Activated CD8-positive, alpha-beta memory T cell treated with anti-CD3 and anti-CD28 coated beads, Interleukin-2, amount 10 ng/mL, durations not matched to agents 7 days and 5 days (primary cell): ENCODE measurements at regions not wholly inside any gene's neighbourhood (a gene's known extent, or its start where the extent isn't known, plus 50 kb on each side); places are given as distances from the start of the nearest gene placed in this dataset.
A peak's percentile ranks its signal among the peaks of the same experiment; 100 is the strongest.
"Not testable (repeated sequence)": the region's sequence is repeated elsewhere in the genome, so short reads cannot be mapped to it uniquely, and the experiment has no call there.

Experiments
- ATAC-seq: fragments of 150-1000 bp; cut with Tn5 transposase; one replicate; pipeline ENCODE4 v1.10.0; 2021; ENCODE audit warnings: moderate library complexity
- CTCF ChIA-PET: fragments of 350-600 bp; sonication (Branson Sonifier 250); formaldehyde crosslinking; loops from one replicate; lab custom pipeline; 2021; ENCODE audit warnings: antibody characterized with exemption; lab: Charles Lee
- DNase-seq: peaks from one replicate; pipeline ENCODE4 v3.0.0-alpha.2; 2020
- H3K27ac Mint-ChIP-seq: one replicate; pipeline ENCODE4 v1.8.0; 2021; ENCODE audit warnings: mild to moderate bottlenecking, mixed read lengths
- H3K27me3 Mint-ChIP-seq: one replicate; pipeline ENCODE4 v1.8.0; 2021; ENCODE audit warnings: mixed read lengths
- H3K36me3 Mint-ChIP-seq: one replicate; pipeline ENCODE4 v1.8.0; 2021; ENCODE audit warnings: mild to moderate bottlenecking, mixed read lengths
- H3K4me1 Mint-ChIP-seq: one replicate; pipeline ENCODE4 v1.8.0; 2021; ENCODE audit warnings: mixed read lengths
- H3K4me3 Mint-ChIP-seq: one replicate; pipeline ENCODE4 v1.8.0; 2021; ENCODE audit warnings: mild to moderate bottlenecking, moderate library complexity, mixed read lengths
- H3K9me3 Mint-ChIP-seq: one replicate; pipeline ENCODE4 v1.8.0; 2022; ENCODE audit warnings: low read depth, mixed read lengths

- Mint-ChIP-seq H3K36me3 (no peaks in the 10 kb centered on the region), H3K9me3 (no peaks in the 10 kb centered on the region), H3K4me3 (no peak overlapping the region), H3K27me3 (peaks cover 9% of the 10 kb centered on the region), H3K27ac (no peak overlapping the region), H3K4me1 (peaks cover 8% of the 10 kb centered on the region)
- CTCF ChIA-PET: no interaction called here
- ATAC-seq (no peak), DNase-seq (no peak)
Measured at GRCh38 chrX:40248822-40249221, 151.1 kb upstream of the BCOR start.

DNA sequence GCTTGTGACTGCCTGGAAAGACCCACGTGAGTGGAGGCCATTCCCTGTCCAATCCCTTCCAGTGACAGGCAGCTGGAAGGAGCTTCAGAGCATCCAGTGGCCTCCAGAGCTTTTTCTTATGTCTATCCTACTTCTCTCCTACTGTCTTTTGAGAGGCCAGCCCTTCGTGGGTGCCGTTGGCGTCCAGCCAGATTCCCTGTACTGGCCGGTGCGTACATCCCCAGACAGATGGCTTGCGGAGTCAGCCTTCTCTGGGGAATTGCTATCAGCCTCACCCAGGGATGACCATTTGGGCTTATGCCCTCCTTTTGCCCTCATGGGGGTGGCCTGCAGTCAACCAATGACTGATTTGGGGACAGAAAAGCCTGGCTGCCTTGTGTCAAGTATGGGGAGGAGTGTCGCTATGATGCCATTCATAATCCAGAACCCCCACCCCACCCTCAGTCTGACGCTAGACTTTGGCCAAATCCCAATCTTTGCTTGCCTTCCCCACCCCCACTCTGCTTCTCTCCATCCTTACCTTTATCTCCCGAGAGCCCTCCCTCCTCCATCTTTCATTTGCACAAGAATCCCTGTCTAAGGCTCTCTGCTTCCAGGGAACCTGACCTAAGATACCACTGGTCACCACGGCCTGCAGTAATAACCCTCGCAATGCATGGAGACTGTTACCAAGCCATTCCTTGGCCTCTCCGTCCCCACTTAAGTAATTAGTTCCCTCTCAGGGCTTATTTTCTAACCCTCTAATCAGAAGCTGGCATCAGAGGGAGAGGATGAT, 150.3 kb upstream of the BCOR start:
- CTCF ChIA-PET: no interaction called here
- no peak overlapping the region for H3K4me3 Mint-ChIP-seq

DNA sequence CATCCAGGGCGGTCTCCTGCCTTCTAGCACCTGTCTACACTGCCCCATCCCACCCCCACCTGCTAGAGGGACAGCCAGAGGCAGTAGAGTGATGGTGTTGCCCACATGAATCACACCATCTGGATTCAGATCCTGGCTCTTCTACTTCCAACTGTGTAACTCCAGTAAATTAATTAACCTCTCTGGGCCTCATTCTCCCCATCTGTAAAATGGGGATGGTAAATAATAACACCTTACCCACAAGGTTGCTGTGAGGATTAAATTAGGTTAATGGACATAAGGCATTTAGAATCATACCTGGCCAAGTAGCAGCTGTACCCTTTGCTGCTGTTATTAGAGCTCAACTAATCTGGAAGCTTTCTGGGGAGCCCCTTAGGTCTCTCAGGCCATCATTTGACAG, 149.6 kb upstream of the BCOR start:
- ATAC-seq (no peak), DNase-seq (no peak)
- CTCF ChIA-PET: no interaction called here
- Mint-ChIP-seq H3K4me3 (no peak overlapping the region), H3K27ac (no peak overlapping the region), H3K27me3 (peaks cover 9% of the 10 kb centered on the region), H3K9me3 (no peaks in the 10 kb centered on the region), H3K4me1 (peaks cover 8% of the 10 kb centered on the region), H3K36me3 (no peaks in the 10 kb centered on the region)

More for the DNA sequence above, 150.3 kb upstream of the BCOR start:
- no peak overlapping the region for H3K27ac Mint-ChIP-seq
- no peaks in the 10 kb centered on the region for H3K36me3 Mint-ChIP-seq
- ATAC-seq (no peak), DNase-seq (no peak)
- no peaks in the 10 kb centered on the region for H3K9me3 Mint-ChIP-seq
- H3K27me3 Mint-ChIP-seq: peaks cover 9% of the 10 kb centered on the region
- peaks cover 8% of the 10 kb centered on the region for H3K4me1 Mint-ChIP-seq

DNA sequence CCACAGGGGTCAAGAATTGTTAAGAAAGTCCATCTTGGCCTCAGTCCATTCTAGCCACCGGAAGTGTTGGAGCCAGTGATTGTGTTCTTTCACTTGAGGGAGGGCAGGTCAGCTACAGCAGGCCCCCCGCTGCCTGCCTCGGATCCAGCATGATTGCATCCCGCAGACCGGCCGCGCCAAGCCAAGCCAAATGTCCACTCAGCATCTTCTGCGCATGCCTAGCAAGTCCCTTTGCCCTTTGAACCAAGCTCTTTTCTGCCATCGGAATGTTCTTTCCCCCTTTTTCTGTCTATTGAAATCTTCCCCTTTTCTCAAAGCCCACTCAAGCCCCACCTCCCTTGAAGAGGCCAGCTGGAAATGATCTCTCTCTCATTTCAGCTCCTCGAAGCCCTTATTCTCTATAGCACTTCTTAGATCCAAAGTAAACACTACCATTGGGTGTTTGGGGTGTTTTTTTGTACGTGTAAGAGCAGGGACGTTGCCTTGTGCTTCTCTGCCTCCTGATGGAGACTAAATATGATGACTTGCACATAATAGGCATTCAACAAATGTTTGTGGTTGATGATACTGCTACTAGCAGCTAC, 147.8 kb upstream of the BCOR start:
- ATAC-seq: no peak
- CTCF ChIA-PET: interaction anchor here (0.6 kb wide), 1 partner anchor 47 kb away, joined by 3 read pairs; no protein-coding TSS in a partner anchor
- no peak for DNase-seq
- H3K4me1 Mint-ChIP-seq: peaks cover 17% of the 10 kb centered on the region
- H3K4me3 Mint-ChIP-seq: no peak overlapping the region
- no peaks in the 10 kb centered on the region for H3K9me3 Mint-ChIP-seq
- H3K27me3 Mint-ChIP-seq: peaks cover 9% of the 10 kb centered on the region
- no peak overlapping the region for H3K27ac Mint-ChIP-seq
- no peaks in the 10 kb centered on the region for H3K36me3 Mint-ChIP-seq

GRCh38 chrX:40244980-40245379, 147.2 kb upstream of the BCOR start:
- Mint-ChIP-seq H3K4me1 (peaks cover 21% of the 10 kb centered on the region), H3K36me3 (no peaks in the 10 kb centered on the region), H3K27me3 (peaks cover 9% of the 10 kb centered on the region), H3K27ac (no peak overlapping the region), H3K9me3 (no peaks in the 10 kb centered on the region), H3K4me3 (no peak overlapping the region)
- no peak for DNase-seq
- ATAC-seq: peak; percentile 55
- CTCF ChIA-PET: interaction anchor here (0.6 kb wide), 1 partner anchor 47 kb away, joined by 3 read pairs; no protein-coding TSS in a partner anchor

- ATAC-seq (no peak), DNase-seq (no peak)
- Mint-ChIP-seq H3K36me3 (no peaks in the 10 kb centered on the region), H3K27me3 (peaks cover 9% of the 10 kb centered on the region), H3K27ac (no peak overlapping the region), H3K4me1 (peaks cover 21% of the 10 kb centered on the region), H3K4me3 (no peak overlapping the region), H3K9me3 (no peaks in the 10 kb centered on the region)
- CTCF ChIA-PET: no interaction called here
Measured at GRCh38 chrX:40243755-40244515, 146.2 kb upstream of the BCOR start.

GRCh38 chrX:40240844-40241243, 143.1 kb upstream of the BCOR start:
- Mint-ChIP-seq H3K36me3 (no peaks in the 10 kb centered on the region), H3K4me1 (peaks cover 21% of the 10 kb centered on the region), H3K4me3 (no peak overlapping the region), H3K27ac (no peak overlapping the region), H3K27me3 (peaks cover 16% of the 10 kb centered on the region), H3K9me3 (no peaks in the 10 kb centered on the region)
- CTCF ChIA-PET: no interaction called here
- ATAC-seq (peak; percentile 23), DNase-seq (no peak)

DNA sequence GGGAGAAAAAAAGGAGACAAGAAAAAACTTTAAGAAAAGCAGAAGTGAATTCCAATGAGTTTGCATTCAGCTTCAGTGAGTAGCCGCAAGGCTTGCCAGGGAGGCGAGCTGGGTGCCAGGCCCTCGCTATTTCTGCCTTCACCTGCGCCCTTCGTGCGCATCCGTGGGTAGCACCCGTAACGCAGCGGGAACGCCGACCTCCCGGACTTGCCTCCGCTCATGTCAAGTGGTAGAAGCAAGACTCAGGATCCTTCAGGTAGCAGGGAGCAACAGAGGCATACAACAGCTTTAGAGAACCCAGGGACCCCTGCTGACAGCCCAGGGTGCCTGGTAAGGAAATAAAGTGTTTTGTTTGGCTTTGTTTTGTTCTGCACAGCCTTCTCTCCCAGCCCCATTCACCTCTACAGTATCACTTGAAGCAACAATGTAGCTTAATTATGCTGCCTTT, 140.0 kb upstream of the BCOR start:
- no peak overlapping the region for H3K4me3 Mint-ChIP-seq
- H3K4me1 Mint-ChIP-seq: peaks cover 13% of the 10 kb centered on the region
- no peak for ATAC-seq
- DNase-seq: no peak
- H3K36me3 Mint-ChIP-seq: no peaks in the 10 kb centered on the region
- peaks cover 7% of the 10 kb centered on the region for H3K27me3 Mint-ChIP-seq
- H3K9me3 Mint-ChIP-seq: no peaks in the 10 kb centered on the region
- CTCF ChIA-PET: no interaction called here
- H3K27ac Mint-ChIP-seq: no peak overlapping the region

DNA sequence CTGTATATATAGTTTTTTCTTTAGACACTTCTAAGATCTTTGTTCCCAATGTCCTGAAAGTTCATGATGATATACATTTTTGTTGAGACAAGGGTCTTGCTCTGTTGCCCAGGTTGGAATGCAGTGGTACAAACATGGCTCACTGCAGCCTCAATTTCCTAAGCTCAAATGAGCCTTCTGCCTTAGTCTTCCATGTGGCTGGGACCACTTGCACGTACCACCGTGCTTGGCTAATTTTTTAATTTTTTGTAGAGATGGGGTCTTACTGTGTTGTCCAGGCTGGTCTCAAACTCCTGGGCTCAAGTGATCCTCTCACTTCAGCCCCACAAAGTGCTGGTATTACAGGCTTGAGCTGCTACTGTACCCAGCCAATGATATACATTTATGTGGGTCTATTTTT, 132.9 kb upstream of the BCOR start:
- no peak overlapping the region for H3K27ac Mint-ChIP-seq
- no peaks in the 10 kb centered on the region for H3K36me3 Mint-ChIP-seq
- no peaks in the 10 kb centered on the region for H3K9me3 Mint-ChIP-seq
- DNase-seq: no peak
- no peaks in the 10 kb centered on the region for H3K4me1 Mint-ChIP-seq
- CTCF ChIA-PET: interaction anchor here (0.6 kb wide), 1 partner anchor 63 kb away, joined by 3 read pairs; no protein-coding TSS in a partner anchor
- no peak for ATAC-seq
- H3K27me3 Mint-ChIP-seq: no peaks in the 10 kb centered on the region
- no peak overlapping the region for H3K4me3 Mint-ChIP-seq

- CTCF ChIA-PET: no interaction called here
- Mint-ChIP-seq H3K9me3 (no peaks in the 10 kb centered on the region), H3K27me3 (no peaks in the 10 kb centered on the region), H3K4me3 (no peak overlapping the region), H3K4me1 (no peaks in the 10 kb centered on the region), H3K27ac (no peak overlapping the region), H3K36me3 (no peaks in the 10 kb centered on the region)
- ATAC-seq: no peak
- DNase-seq: no peak
Measured at GRCh38 chrX:40227125-40227524, 129.4 kb upstream of the BCOR start.

- Mint-ChIP-seq H3K4me1 (no peaks in the 10 kb centered on the region), H3K27me3 (no peaks in the 10 kb centered on the region), H3K27ac (no peak overlapping the region), H3K4me3 (no peak overlapping the region), H3K36me3 (no peaks in the 10 kb centered on the region), H3K9me3 (no peaks in the 10 kb centered on the region)
- no peak for DNase-seq
- no peak for ATAC-seq
- CTCF ChIA-PET: no interaction called here
Measured at GRCh38 chrX:40224658-40225057, 126.9 kb upstream of the BCOR start.

DNA sequence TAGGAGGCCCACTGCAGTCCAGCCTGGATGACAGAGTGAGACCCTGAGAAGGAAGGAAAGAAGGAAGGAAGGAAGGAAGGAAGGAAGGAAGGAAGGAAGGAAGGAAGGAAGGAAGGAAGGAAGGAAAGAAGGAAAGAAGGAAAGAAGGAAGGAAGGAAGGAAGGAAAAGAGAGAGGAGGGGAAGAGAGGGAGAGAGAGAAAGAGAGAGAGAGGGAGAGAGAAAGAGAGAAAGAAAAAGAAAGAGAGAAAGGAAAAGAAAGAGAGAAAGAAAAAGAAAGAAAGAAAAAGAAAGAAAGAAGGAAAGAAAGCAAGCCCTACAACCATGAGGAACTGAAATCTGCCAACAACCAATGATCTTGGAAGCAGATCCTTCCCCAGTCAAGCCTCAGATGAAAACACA, 124.9 kb upstream of the BCOR start:
- not testable (repeated sequence) for ATAC-seq, H3K4me3 Mint-ChIP-seq, H3K27me3 Mint-ChIP-seq, DNase-seq, H3K27ac Mint-ChIP-seq, H3K36me3 Mint-ChIP-seq, H3K4me1 Mint-ChIP-seq, H3K9me3 Mint-ChIP-seq
- CTCF ChIA-PET: interaction anchor here (0.6 to 0.7 kb wide), 2 partner anchors 25 to 542 kb away, joined by 3 to 4 read pairs; no protein-coding TSS in a partner anchor

GRCh38 chrX:40213092-40213491, 115.3 kb upstream of the BCOR start:
- no peaks in the 10 kb centered on the region for H3K36me3 Mint-ChIP-seq
- no peak overlapping the region for H3K4me3 Mint-ChIP-seq
- CTCF ChIA-PET: no interaction called here
- no peak overlapping the region for H3K27ac Mint-ChIP-seq
- H3K4me1 Mint-ChIP-seq: peaks cover 4% of the 10 kb centered on the region
- ATAC-seq: no peak
- no peaks in the 10 kb centered on the region for H3K9me3 Mint-ChIP-seq
- no peak for DNase-seq
- H3K27me3 Mint-ChIP-seq: no peaks in the 10 kb centered on the region
